GM12878 (cell line): ENCODE measurements at regions not wholly inside any gene's neighbourhood (a gene's known extent, or its start where the extent isn't known, plus 50 kb on each side); places are given as distances from the start of the nearest gene placed in this dataset.

ENCODE experiments used
- CBFB ChIP-seq: IDR thresholded peaks from 2 replicates; pipeline ENCODE4 v1.6.1; 2016; ENCODE audit warnings: antibody characterized with exemption, low read depth
- MYB ChIP-seq: fragments of 150-350 bp; IDR thresholded peaks from 2 replicates; pipeline ENCODE4 v1.6.1; 2014; ENCODE audit warnings: mild to moderate bottlenecking, low read depth, low read length, borderline replicate concordance
- RFX5 ChIP-seq: IDR thresholded peaks from 2 replicates; pipeline ENCODE4 v1.6.1; 2011; ENCODE audit warnings: low read depth, low read length, improper control_type of control experiment
- TF ChIP-seq, protein P1 (sequence below), 3 experiments: IDR thresholded peaks in 2 of 3; conservative IDR thresholded peaks in 1 of 3; 2 replicates each; pipeline ENCODE4 v1.5.1; 2011; ENCODE audit warnings: low read depth in 3 of 3, low read length in 3 of 3, mild to moderate bottlenecking in 3 of 3, control low read depth in 2 of 3, moderate library complexity in 2 of 3, inconsistent platforms in 1 of 3, mixed read lengths in 1 of 3; ENCODE audit not compliant: control insufficient read depth in 2 of 3, insufficient read depth in 1 of 3; ENCODE audit errors: extremely low read depth in 1 of 3
- TF ChIP-seq, protein P2 (sequence below): IDR thresholded peaks from 2 replicates; pipeline ENCODE4 v1.6.1; 2012; ENCODE audit warnings: low read depth, low read length, improper control_type of control experiment

- TF ChIP-seq, protein P1, sequence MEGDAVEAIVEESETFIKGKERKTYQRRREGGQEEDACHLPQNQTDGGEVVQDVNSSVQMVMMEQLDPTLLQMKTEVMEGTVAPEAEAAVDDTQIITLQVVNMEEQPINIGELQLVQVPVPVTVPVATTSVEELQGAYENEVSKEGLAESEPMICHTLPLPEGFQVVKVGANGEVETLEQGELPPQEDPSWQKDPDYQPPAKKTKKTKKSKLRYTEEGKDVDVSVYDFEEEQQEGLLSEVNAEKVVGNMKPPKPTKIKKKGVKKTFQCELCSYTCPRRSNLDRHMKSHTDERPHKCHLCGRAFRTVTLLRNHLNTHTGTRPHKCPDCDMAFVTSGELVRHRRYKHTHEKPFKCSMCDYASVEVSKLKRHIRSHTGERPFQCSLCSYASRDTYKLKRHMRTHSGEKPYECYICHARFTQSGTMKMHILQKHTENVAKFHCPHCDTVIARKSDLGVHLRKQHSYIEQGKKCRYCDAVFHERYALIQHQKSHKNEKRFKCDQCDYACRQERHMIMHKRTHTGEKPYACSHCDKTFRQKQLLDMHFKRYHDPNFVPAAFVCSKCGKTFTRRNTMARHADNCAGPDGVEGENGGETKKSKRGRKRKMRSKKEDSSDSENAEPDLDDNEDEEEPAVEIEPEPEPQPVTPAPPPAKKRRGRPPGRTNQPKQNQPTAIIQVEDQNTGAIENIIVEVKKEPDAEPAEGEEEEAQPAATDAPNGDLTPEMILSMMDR (IDR thresholded peaks at IDR 0.05 in 2 of 3, conservative IDR thresholded peaks at IDR 0.05 in 1 of 3; ENCODE audit: control insufficient read depth in 2 of 3, extremely low read depth in 1 of 3, insufficient read depth in 1 of 3, low read depth in 3 of 3, low read length in 3 of 3): no peak
- TF ChIP-seq MYB (no peak), CBFB (no peak), RFX5 (no peak)
- TF ChIP-seq, protein P2, sequence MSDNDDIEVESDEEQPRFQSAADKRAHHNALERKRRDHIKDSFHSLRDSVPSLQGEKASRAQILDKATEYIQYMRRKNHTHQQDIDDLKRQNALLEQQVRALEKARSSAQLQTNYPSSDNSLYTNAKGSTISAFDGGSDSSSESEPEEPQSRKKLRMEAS: no peak
Observed at GRCh38 chr3:70880421-70880820, 568.0 kb upstream of the MDFIC2 start.
